ENCODE measurements at regions not wholly inside any gene's neighbourhood (a gene's known extent, or its start where the extent isn't known, plus 50 kb on each side); places are given as distances from the start of the nearest gene placed in this dataset.

DNA sequence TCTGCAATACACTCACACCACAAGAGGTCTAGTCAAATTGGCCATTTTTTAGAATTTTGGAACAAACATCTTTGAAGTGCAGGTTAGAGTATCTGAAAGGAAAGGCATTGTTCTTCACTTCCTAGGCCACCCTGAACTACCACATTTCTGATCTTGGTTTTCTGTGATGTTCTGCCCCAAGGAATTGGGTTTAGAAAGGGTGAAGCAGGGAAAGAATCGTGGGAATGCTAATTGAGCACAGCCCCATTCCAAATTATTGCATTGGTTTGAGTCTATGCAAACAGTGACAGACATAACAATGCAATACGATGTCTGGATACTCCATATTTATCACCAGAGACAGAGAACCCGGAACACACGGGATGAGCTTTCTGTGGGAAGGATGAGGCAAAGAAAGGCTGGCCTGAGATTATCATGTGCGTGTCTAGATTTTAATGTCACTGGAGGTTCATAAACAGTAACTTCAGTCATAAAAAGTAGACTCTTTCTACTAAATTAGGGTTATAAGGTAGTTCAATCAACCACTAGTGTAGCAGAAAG, 195.3 kb upstream of the BLID start:
- no peaks in the 10 kb centered on the region for H3K36me3 ChIP-seq (ENCODE audit: control insufficient read depth in 2 of 2, insufficient read depth in 2 of 2, low read length in 1 of 2)
- H3K9me3 ChIP-seq (ENCODE audit: control insufficient read depth in 2 of 2, insufficient read depth in 1 of 2, low read length in 1 of 2) = no peaks in the 10 kb centered on the region
- no peaks in the 10 kb centered on the region for H3K27me3 ChIP-seq (ENCODE audit: control insufficient read depth in 2 of 2, insufficient read depth in 1 of 2, low read length in 1 of 2)
- WGBS = 94% methylated on average over 5 of the region's 5 CpGs
- no peak overlapping the region for H3K4me3 ChIP-seq (ENCODE audit: low read length in 2 of 2)
- H3K27ac ChIP-seq (ENCODE audit: low read depth in 1 of 2, low read length in 1 of 2) = no peak overlapping the region
- DNase-seq (ENCODE audit: low read depth in 6 of 9, low spot score in 9 of 9) = no peak
- no peaks in the 10 kb centered on the region for H3K4me1 ChIP-seq (ENCODE audit: control insufficient read depth in 2 of 2, insufficient read depth in 2 of 2, low read length in 2 of 2)

DNA sequence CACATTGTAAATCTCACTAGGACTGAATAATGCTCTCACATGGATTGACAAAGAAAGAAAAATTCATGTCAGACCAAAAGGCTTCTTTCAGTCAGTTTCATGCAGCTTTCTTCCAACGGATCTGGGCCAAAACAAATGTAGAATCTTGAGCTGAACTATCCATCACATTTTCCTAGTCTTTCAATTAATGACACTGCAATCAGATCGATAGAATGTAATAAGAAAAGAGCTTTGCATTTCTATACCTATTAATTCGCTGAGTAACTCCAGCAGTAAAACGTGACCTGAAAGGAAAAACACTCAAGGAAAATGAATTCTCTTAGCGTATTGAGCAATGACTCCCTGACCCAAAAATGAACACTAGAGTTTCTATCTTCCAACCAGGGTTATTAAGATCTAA, 194.8 kb upstream of the BLID start:
- no peak for DNase-seq (ENCODE audit: low read depth in 6 of 9, low spot score in 9 of 9)
- no peak overlapping the region for H3K4me3 ChIP-seq (ENCODE audit: low read length in 2 of 2)
- WGBS = 75% methylated on average over 5 of the region's 5 CpGs
- no peak overlapping the region for H3K27ac ChIP-seq (ENCODE audit: low read depth in 1 of 2, low read length in 1 of 2)
- no peaks in the 10 kb centered on the region for H3K36me3 ChIP-seq (ENCODE audit: control insufficient read depth in 2 of 2, insufficient read depth in 2 of 2, low read length in 1 of 2)
- no peaks in the 10 kb centered on the region for H3K4me1 ChIP-seq (ENCODE audit: control insufficient read depth in 2 of 2, insufficient read depth in 2 of 2, low read length in 2 of 2)
- no peaks in the 10 kb centered on the region for H3K9me3 ChIP-seq (ENCODE audit: control insufficient read depth in 2 of 2, insufficient read depth in 1 of 2, low read length in 1 of 2)
- no peaks in the 10 kb centered on the region for H3K27me3 ChIP-seq (ENCODE audit: control insufficient read depth in 2 of 2, insufficient read depth in 1 of 2, low read length in 1 of 2)

DNA sequence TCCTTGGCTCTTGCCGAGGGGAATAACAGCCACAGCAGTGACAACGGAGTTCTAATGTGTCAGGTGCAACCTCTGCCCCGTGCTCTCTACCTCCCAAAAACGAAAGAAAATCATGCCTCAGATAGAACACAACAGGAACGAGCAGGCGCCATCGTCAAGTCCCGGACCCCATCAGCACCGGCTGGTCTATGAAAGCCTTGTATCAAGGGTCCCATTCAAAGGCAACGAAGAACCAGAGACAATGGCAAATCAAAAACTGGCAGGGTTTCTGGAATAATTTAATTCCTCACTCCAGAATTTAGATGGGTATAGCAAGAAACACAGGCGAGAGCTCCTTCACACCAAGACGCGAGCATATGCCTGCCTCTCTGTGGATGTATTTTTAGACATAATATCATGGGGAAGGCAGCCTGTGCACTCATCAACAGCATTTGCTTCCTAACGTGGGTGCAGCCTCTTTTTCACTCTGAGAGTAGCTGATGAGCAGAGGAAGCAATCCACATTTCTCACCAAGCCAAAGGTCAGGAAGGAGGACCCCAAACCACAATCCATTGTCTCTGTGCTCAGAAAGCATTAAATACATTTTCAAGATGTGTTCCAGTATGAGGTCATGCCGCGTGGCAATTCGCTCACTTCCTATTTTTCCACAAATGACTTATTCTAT, 193.4 kb upstream of the BLID start:
- peak overlapping the region in 1 of 2 donors; percentile 15 for H3K4me3 ChIP-seq (ENCODE audit: low read length in 2 of 2)
- no peaks in the 10 kb centered on the region for H3K4me1 ChIP-seq (ENCODE audit: control insufficient read depth in 2 of 2, insufficient read depth in 2 of 2, low read length in 2 of 2)
- H3K36me3 ChIP-seq (ENCODE audit: control insufficient read depth in 2 of 2, insufficient read depth in 2 of 2, low read length in 1 of 2) = no peaks in the 10 kb centered on the region
- no peak for DNase-seq (ENCODE audit: low read depth in 6 of 9, low spot score in 9 of 9)
- 87% methylated on average over 17 of the region's 17 CpGs for WGBS
- H3K27ac ChIP-seq (ENCODE audit: low read depth in 1 of 2, low read length in 1 of 2) = peak overlapping the region; percentile 26 to 36
- H3K9me3 ChIP-seq (ENCODE audit: control insufficient read depth in 2 of 2, insufficient read depth in 1 of 2, low read length in 1 of 2) = no peaks in the 10 kb centered on the region
- H3K27me3 ChIP-seq (ENCODE audit: control insufficient read depth in 2 of 2, insufficient read depth in 1 of 2, low read length in 1 of 2) = no peaks in the 10 kb centered on the region

DNA sequence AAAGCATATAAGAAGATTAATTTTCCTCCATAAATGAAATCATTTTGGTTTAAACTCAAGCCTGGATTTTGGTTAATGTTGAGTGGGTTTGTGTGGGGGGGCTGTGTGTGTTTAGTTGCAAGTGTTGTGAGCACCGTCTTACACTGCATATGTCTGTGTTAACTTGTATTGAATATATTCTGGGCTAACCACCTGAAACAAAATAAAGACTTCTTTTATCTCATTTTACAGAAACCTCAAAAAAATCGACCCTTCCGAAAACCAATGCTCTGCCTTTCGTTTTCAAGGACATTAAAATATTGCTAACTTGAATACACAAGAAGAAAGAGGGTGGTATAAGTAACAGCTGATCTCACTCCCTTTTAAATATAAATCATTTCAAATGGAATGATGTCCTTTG, 192.2 kb upstream of the BLID start:
- Histone ChIP-seq H3K27ac (ENCODE audit: low read depth in 1 of 2, low read length in 1 of 2) (peak overlapping the region in 1 of 2 donors; percentile 10), H3K4me3 (ENCODE audit: low read length in 2 of 2) (no peak overlapping the region), H3K36me3 (ENCODE audit: control insufficient read depth in 2 of 2, insufficient read depth in 2 of 2, low read length in 1 of 2) (no peaks in the 10 kb centered on the region), H3K9me3 (ENCODE audit: control insufficient read depth in 2 of 2, insufficient read depth in 1 of 2, low read length in 1 of 2) (no peaks in the 10 kb centered on the region), H3K27me3 (ENCODE audit: control insufficient read depth in 2 of 2, insufficient read depth in 1 of 2, low read length in 1 of 2) (no peaks in the 10 kb centered on the region), H3K4me1 (ENCODE audit: control insufficient read depth in 2 of 2, insufficient read depth in 2 of 2, low read length in 2 of 2) (no peaks in the 10 kb centered on the region)
- WGBS = 91% methylated on average over 4 of the region's 4 CpGs
- no peak for DNase-seq (ENCODE audit: low read depth in 6 of 9, low spot score in 9 of 9)

DNA sequence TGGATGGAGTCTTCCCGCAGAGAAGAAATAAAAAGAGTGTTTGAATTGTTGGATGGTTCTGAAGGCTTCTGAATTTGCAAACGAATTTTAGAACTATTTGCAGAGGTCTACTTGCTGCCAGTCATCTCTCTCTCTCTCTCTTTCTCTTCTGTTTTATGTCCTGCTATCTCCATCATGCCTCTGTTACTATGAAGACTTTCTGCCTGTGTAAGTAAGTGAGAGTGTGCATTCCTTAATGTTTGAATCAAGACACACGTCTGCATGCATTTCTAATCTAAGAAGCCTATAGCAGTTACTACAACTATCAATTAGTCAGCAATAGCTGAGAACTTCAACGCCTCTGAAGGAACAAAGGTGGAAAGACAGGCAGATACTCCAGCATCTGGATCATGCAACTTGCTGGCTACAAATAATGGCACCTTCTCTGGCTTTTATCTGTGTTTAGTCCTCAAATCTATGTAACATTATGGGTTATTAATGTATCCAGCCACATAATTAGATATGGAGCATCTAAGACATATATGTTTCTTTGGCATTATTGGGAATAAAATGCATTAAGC, 191.5 kb upstream of the BLID start:
- H3K9me3 ChIP-seq (ENCODE audit: control insufficient read depth in 2 of 2, insufficient read depth in 1 of 2, low read length in 1 of 2) = no peaks in the 10 kb centered on the region
- 85% methylated on average over 4 of the region's 4 CpGs for WGBS
- H3K36me3 ChIP-seq (ENCODE audit: control insufficient read depth in 2 of 2, insufficient read depth in 2 of 2, low read length in 1 of 2) = no peaks in the 10 kb centered on the region
- no peaks in the 10 kb centered on the region for H3K27me3 ChIP-seq (ENCODE audit: control insufficient read depth in 2 of 2, insufficient read depth in 1 of 2, low read length in 1 of 2)
- H3K27ac ChIP-seq (ENCODE audit: low read depth in 1 of 2, low read length in 1 of 2) = peak overlapping the region in 1 of 2 donors; percentile 7
- no peak for DNase-seq (ENCODE audit: low read depth in 6 of 9, low spot score in 9 of 9)
- no peaks in the 10 kb centered on the region for H3K4me1 ChIP-seq (ENCODE audit: control insufficient read depth in 2 of 2, insufficient read depth in 2 of 2, low read length in 2 of 2)
- H3K4me3 ChIP-seq (ENCODE audit: low read length in 2 of 2) = no peak overlapping the region

DNA sequence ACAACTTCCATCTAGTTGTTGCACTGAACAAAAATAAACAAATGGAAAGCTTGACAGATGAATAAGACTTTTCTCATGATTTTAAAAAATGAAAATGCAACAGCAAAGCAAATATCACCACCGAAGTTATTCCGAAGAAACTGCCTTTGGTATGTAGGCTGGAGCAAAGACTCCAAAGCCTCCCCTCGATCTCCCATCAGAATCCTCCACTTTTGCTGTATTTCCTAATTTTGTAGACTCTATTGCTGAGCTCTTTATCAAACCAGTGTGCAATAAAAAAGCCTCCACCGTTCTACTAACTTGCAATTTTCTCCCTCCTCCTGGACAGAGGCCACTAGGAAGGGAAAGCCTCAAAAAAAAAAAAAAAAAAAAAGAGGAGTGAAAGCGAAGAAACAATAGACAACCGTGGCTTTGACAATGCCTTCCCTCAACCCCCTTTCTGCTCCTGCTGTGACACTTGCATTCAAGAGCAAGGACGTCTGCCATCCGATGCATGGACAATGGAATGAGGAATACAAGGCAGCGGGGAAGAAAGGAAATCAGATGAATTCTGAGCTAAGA, 190.9 kb upstream of the BLID start:
- DNase-seq (ENCODE audit: low read depth in 6 of 9, low spot score in 9 of 9) = no peak
- Histone ChIP-seq H3K4me3 (ENCODE audit: low read length in 2 of 2) (no peak overlapping the region), H3K27ac (ENCODE audit: low read depth in 1 of 2, low read length in 1 of 2) (peak overlapping the region in 1 of 2 donors; percentile 47), H3K27me3 (ENCODE audit: control insufficient read depth in 2 of 2, insufficient read depth in 1 of 2, low read length in 1 of 2) (no peaks in the 10 kb centered on the region), H3K4me1 (ENCODE audit: control insufficient read depth in 2 of 2, insufficient read depth in 2 of 2, low read length in 2 of 2) (no peaks in the 10 kb centered on the region), H3K36me3 (ENCODE audit: control insufficient read depth in 2 of 2, insufficient read depth in 2 of 2, low read length in 1 of 2) (no peaks in the 10 kb centered on the region), H3K9me3 (ENCODE audit: control insufficient read depth in 2 of 2, insufficient read depth in 1 of 2, low read length in 1 of 2) (no peaks in the 10 kb centered on the region)
- 93% methylated on average over 9 of the region's 9 CpGs for WGBS

DNA sequence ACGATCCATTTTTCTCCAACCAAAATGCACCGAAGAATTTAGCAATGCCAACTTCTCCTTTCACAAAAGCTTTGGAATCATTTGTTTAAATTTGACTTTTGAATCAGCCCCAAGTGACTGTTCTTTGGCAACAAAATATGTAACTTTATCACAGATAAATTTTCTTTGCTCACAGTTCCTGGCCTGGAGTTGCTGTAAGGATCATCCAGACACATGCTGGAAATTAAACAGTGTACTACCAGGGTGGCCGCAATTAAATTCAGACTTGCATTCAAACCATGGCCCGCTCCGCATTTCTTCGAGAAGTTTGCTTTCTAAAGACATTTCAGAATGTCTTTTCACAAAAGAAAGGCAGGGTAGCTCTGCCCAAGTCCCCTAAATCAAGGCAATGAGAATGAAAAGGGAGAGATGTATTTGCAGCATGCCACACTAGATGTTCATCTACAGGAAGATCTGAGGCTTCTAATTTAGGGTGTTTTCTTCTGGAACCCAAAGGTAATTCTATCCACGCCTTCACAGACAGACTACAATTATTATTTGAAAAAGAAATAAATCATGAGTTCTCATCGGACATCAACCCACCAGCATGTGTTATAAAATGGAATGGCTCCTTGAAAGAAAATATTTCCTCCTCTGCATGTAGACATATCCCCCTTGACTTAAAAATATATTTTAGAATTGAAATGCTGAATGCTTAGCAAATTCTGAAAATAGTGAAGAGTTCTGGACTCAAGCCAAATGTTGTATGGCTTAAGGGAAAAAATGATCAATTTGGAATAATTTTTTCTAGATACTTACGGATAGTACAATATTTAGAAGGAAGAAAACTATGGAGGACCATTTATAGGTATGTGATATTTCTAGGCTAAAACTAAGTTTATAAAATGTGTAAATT, 189.7 kb upstream of the BLID start:
- Histone ChIP-seq H3K9me3 (ENCODE audit: control insufficient read depth in 2 of 2, insufficient read depth in 1 of 2, low read length in 1 of 2) (no peaks in the 10 kb centered on the region), H3K4me3 (ENCODE audit: low read length in 2 of 2) (no peak overlapping the region), H3K27me3 (ENCODE audit: control insufficient read depth in 2 of 2, insufficient read depth in 1 of 2, low read length in 1 of 2) (no peaks in the 10 kb centered on the region), H3K36me3 (ENCODE audit: control insufficient read depth in 2 of 2, insufficient read depth in 2 of 2, low read length in 1 of 2) (no peaks in the 10 kb centered on the region), H3K27ac (ENCODE audit: low read depth in 1 of 2, low read length in 1 of 2) (peak overlapping the region in 1 of 2 donors; percentile 47), H3K4me1 (ENCODE audit: control insufficient read depth in 2 of 2, insufficient read depth in 2 of 2, low read length in 2 of 2) (no peaks in the 10 kb centered on the region)
- 94% methylated on average over 9 of the region's 9 CpGs for WGBS
- DNase-seq (ENCODE audit: low read depth in 6 of 9, low spot score in 9 of 9) = no peak

DNA sequence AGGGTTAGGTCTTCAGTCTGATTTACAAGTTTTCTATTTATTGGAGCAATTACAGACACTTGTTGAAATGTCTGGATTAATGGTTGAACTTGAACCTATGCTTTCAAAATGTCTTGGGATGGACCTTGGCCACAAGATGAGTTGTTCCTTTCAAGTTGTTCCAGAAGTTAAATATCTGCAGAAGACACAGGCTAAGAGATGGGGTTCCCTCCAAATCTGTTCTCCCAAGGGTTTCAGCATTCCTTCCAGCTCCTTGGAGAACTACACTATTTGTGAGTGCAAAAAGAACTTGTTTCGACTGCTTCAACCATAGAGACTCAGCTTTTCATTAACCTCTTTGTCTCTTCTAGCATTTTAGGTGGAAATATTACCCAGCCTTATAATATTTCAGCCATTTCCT, 189.0 kb upstream of the BLID start:
- no peak for DNase-seq (ENCODE audit: low read depth in 6 of 9, low spot score in 9 of 9)
- Histone ChIP-seq H3K4me3 (ENCODE audit: low read length in 2 of 2) (no peak overlapping the region), H3K4me1 (ENCODE audit: control insufficient read depth in 2 of 2, insufficient read depth in 2 of 2, low read length in 2 of 2) (no peaks in the 10 kb centered on the region), H3K27ac (ENCODE audit: low read depth in 1 of 2, low read length in 1 of 2) (peak overlapping the region in 1 of 2 donors; percentile 14), H3K27me3 (ENCODE audit: control insufficient read depth in 2 of 2, insufficient read depth in 1 of 2, low read length in 1 of 2) (no peaks in the 10 kb centered on the region), H3K36me3 (ENCODE audit: control insufficient read depth in 2 of 2, insufficient read depth in 2 of 2, low read length in 1 of 2) (no peaks in the 10 kb centered on the region), H3K9me3 (ENCODE audit: control insufficient read depth in 2 of 2, insufficient read depth in 1 of 2, low read length in 1 of 2) (no peaks in the 10 kb centered on the region)
- WGBS = 80% methylated on average over 1 of the region's 1 CpG

DNA sequence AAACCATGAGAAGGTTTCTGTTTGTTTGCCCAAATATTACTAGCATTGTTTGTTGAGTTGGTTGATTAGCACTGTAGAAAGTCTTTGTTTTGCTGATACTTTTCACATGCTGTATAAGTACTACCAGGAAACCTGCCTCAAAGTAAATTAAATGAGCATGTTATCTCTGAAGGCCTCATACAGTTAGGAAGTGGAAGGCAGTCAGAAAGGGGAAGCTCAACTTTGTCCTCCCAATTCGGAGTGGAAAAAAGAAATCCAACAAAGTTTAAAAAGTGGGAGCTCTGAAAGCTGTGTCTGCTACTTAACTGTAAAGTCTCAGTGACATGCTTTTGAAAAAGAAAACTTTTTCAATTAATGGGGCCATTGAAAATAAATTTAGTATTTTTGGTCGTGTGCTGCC, 188.3 kb upstream of the BLID start:
- no peak overlapping the region for H3K27ac ChIP-seq (ENCODE audit: low read depth in 1 of 2, low read length in 1 of 2)
- 48% methylated on average over 2 of the region's 2 CpGs for WGBS
- H3K27me3 ChIP-seq (ENCODE audit: control insufficient read depth in 2 of 2, insufficient read depth in 1 of 2, low read length in 1 of 2) = no peaks in the 10 kb centered on the region
- no peaks in the 10 kb centered on the region for H3K36me3 ChIP-seq (ENCODE audit: control insufficient read depth in 2 of 2, insufficient read depth in 2 of 2, low read length in 1 of 2)
- DNase-seq (ENCODE audit: low read depth in 6 of 9, low spot score in 9 of 9) = no peak
- H3K4me3 ChIP-seq (ENCODE audit: low read length in 2 of 2) = no peak overlapping the region
- H3K4me1 ChIP-seq (ENCODE audit: control insufficient read depth in 2 of 2, insufficient read depth in 2 of 2, low read length in 2 of 2) = no peaks in the 10 kb centered on the region
- H3K9me3 ChIP-seq (ENCODE audit: control insufficient read depth in 2 of 2, insufficient read depth in 1 of 2, low read length in 1 of 2) = no peaks in the 10 kb centered on the region
